GM18526 (cell line): ENCODE measurements at regions not wholly inside any gene's neighbourhood (a gene's known extent, or its start where the extent isn't known, plus 50 kb on each side); places are given as distances from the start of the nearest gene placed in this dataset.

Experiments used
- POLR2A ChIP-seq: IDR thresholded peaks from 3 replicates; pipeline ENCODE4 v1.6.1; 2011; ENCODE audit not compliant: insufficient read length; ENCODE audit errors: extremely low read depth

- TF ChIP-seq POLR2A: no peak
Observed at GRCh38 chr3:75296858-75297257, 367.3 kb upstream of the FRG2C start.

GRCh38 chr3:75300606-75301005 is 363.5 kb upstream of the FRG2C start:
- TF ChIP-seq POLR2A: no peak

GRCh38 chr3:75303741-75304140 is 360.4 kb upstream of the FRG2C start:
- TF ChIP-seq POLR2A: no peak

GRCh38 chr3:75305901-75306300 is 358.2 kb upstream of the FRG2C start:
- TF ChIP-seq POLR2A: no peak

GRCh38 chr3:75320369-75320768 is 343.8 kb upstream of the FRG2C start:
- no peak for TF ChIP-seq POLR2A

- TF ChIP-seq POLR2A: no peak
Observed at GRCh38 chr3:75321060-75321459, 343.1 kb upstream of the FRG2C start.

- TF ChIP-seq POLR2A: no peak
Observed at GRCh38 chr3:75325716-75326115, 338.4 kb upstream of the FRG2C start.

GRCh38 chr3:75327453-75327852 is 336.7 kb upstream of the FRG2C start:
- no peak for TF ChIP-seq POLR2A

GRCh38 chr3:75329476-75330097 is 334.5 kb upstream of the FRG2C start:
- TF ChIP-seq POLR2A: no peak

GRCh38 chr3:75332794-75333193 is 331.3 kb upstream of the FRG2C start:
- TF ChIP-seq POLR2A: no peak

GRCh38 chr3:75334299-75334698 is 329.8 kb upstream of the FRG2C start:
- TF ChIP-seq POLR2A: no peak

- no peak for TF ChIP-seq POLR2A
Observed at GRCh38 chr3:75337226-75337900, 326.8 kb upstream of the FRG2C start.

GRCh38 chr3:75338342-75338741 is 325.8 kb upstream of the FRG2C start:
- no peak for TF ChIP-seq POLR2A

- no peak for TF ChIP-seq POLR2A
Observed at GRCh38 chr3:75341324-75342067, 322.6 kb upstream of the FRG2C start.

GRCh38 chr3:75342425-75342824 is 321.7 kb upstream of the FRG2C start:
- TF ChIP-seq POLR2A: no peak

GRCh38 chr3:75380276-75380771 is 283.8 kb upstream of the FRG2C start:
- TF ChIP-seq POLR2A: no peak
